ENCODE measurements at regions not wholly inside any gene's neighbourhood (a gene's known extent, or its start where the extent isn't known, plus 50 kb on each side); places are given as distances from the start of the nearest gene placed in this dataset.

DNA sequence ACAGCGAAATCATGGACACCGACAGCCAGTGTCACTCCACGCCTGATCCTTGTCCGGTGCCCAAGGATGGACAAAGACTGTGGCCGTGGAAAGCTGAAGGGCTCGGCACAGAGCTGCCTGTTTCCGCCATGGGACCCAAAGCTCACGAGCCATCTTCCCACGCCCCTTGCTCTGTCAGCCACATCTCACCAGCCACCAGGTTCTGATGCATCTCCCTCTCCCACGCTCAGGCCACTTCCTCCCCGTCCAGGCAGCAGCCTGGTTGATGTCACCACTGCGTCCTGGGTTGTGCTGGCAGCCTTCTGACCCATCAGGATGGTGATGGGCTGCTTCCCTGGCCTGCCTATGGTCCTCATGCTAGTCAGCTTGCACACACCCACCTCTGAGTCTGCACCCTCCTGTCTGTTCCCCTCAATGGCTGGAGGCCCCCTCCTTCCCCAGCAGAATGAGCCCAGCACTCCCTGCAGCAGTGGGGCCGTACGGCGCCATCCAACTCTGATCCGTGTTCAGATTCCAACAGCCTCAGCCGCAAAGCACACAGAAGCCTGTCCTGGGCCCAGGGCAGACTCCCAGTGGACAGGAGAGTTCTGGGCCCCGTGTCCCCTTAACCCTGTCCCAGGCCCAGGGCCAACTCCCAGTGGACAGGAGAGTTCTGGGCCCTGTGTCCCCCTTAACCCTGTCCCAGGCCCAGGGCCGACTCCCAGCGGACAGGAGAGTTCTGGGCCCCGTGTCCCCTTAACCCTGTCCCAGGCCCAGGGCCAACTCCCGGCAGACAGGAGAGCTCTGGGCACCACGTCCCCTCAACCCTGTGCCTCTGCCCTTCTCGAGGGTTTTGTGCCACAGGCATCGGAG, 259.5 kb downstream of the BRD1 start:
- Histone ChIP-seq H3K9me3 (ENCODE audit: low read length) (no peaks in the 10 kb centered on the region), H3K27me3 (ENCODE audit: low read length) (peaks cover 52% of the 10 kb centered on the region), H3K36me3 (ENCODE audit: low read depth, low read length) (no peaks in the 10 kb centered on the region), H3K4me1 (ENCODE audit: insufficient read depth, low read length) (no peaks in the 10 kb centered on the region), H3K27ac (ENCODE audit: low read length) (no peak overlapping the region), H4K20me1 (ENCODE audit: low read length) (no peaks in the 10 kb centered on the region), H3K9me2 (replicated peaks; ENCODE audit: low read length) (no peaks in the 10 kb centered on the region), H3K9ac (ENCODE audit: low read length) (no peak overlapping the region), H3F3A (ENCODE audit: low read length, unreplicated experiment) (no peaks in the 10 kb centered on the region), H3K4me2 (ENCODE audit: low read length) (no peak overlapping the region), H3K79me2 (ENCODE audit: low read length) (no peaks in the 10 kb centered on the region), H2AFZ (ENCODE audit: low read length) (no peak overlapping the region), H3K4me3 (ENCODE audit: low read length) (no peak overlapping the region)
- TF ChIP-seq EZH2phosphoT487 (IDR thresholded peaks at IDR 0.05; ENCODE audit: borderline replicate concordance, low read length) (no peak), EZH2 (IDR thresholded peaks at IDR 0.05; ENCODE audit: low read length, unreplicated experiment) (no peak)
- TF ChIP-seq, protein P1, sequence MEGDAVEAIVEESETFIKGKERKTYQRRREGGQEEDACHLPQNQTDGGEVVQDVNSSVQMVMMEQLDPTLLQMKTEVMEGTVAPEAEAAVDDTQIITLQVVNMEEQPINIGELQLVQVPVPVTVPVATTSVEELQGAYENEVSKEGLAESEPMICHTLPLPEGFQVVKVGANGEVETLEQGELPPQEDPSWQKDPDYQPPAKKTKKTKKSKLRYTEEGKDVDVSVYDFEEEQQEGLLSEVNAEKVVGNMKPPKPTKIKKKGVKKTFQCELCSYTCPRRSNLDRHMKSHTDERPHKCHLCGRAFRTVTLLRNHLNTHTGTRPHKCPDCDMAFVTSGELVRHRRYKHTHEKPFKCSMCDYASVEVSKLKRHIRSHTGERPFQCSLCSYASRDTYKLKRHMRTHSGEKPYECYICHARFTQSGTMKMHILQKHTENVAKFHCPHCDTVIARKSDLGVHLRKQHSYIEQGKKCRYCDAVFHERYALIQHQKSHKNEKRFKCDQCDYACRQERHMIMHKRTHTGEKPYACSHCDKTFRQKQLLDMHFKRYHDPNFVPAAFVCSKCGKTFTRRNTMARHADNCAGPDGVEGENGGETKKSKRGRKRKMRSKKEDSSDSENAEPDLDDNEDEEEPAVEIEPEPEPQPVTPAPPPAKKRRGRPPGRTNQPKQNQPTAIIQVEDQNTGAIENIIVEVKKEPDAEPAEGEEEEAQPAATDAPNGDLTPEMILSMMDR (conservative IDR thresholded peaks at IDR 0.05; ENCODE audit: low read depth, low read length), result no peak
- CTCF ChIA-PET, result no interaction called here
- intact Hi-C loops (cut with micrococcal nuclease), result no loop called here
- BruUV-seq (replicated peaks), result no TSS peak
- DNase-seq (no peak), ATAC-seq (no peak)
- POLR2A ChIA-PET (ENCODE audit: unreplicated experiment), result no interaction called here

DNA sequence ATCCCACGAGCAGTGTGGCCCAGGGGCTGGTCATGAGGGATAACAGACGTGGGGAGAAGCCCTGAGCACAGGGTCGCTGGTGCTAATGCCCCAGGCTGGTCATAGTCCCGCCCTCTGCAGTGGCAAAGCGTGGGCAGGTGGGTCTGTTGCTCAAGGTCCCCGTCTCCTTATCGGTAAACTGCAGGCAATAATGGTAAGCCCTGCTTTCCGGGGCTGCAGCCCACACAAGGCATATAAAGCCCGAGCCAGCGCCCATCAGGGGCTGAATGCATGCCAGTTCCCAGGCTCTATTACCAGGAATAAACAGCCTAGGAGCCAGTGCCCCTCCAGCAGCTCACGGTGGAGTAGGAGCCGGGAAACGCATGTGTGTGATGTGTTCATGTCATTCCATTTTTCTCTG, 261.0 kb downstream of the BRD1 start:
- Histone ChIP-seq H4K20me1 (ENCODE audit: low read length) (no peaks in the 10 kb centered on the region), H3K4me2 (ENCODE audit: low read length) (no peak overlapping the region), H3K27ac (ENCODE audit: low read length) (no peak overlapping the region), H3K9ac (ENCODE audit: low read length) (no peak overlapping the region), H3K27me3 (ENCODE audit: low read length) (peaks cover 57% of the 10 kb centered on the region), H3K9me2 (replicated peaks; ENCODE audit: low read length) (no peaks in the 10 kb centered on the region), H3K36me3 (ENCODE audit: low read depth, low read length) (no peaks in the 10 kb centered on the region), H3K79me2 (ENCODE audit: low read length) (no peaks in the 10 kb centered on the region), H3K9me3 (ENCODE audit: low read length) (no peaks in the 10 kb centered on the region), H3K4me1 (ENCODE audit: insufficient read depth, low read length) (no peaks in the 10 kb centered on the region), H3K4me3 (ENCODE audit: low read length) (no peak overlapping the region), H2AFZ (ENCODE audit: low read length) (no peak overlapping the region), H3F3A (ENCODE audit: low read length, unreplicated experiment) (no peaks in the 10 kb centered on the region)
- intact Hi-C loops (cut with micrococcal nuclease), result no loop called here
- DNase-seq (no peak), ATAC-seq (no peak)
- TF ChIP-seq EZH2 (IDR thresholded peaks at IDR 0.05; ENCODE audit: low read length, unreplicated experiment), result no peak
- TF ChIP-seq, protein P1 (conservative IDR thresholded peaks at IDR 0.05; ENCODE audit: low read depth, low read length), result no peak
- POLR2A ChIA-PET (ENCODE audit: unreplicated experiment), result no interaction called here
- CTCF ChIA-PET, result no interaction called here
- no TSS peak for BruUV-seq (replicated peaks)

DNA sequence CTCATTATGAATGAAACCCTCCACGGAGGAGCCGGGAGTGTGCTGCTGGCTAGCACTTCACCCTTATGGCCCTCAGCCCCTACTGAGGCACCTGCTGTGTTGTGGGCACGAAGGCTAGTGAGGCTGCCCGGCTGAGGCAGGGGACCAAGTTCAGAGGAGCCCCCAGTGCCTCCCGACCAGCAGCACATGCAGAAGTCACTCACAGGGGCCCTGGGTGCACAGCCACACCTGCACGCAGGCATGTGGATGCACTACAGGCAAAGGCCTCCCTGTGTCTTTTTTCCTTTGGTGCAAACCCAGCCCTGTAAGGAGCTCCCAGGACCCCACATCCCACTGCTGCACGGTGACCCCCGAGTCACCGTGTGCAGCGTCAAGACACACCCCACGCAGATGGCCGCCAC, 261.5 kb downstream of the BRD1 start:
- POLR2A ChIA-PET (ENCODE audit: unreplicated experiment), result no interaction called here
- no peaks in the 10 kb centered on the region for H3K9me3 ChIP-seq (ENCODE audit: low read length)

More for the DNA sequence above, 261.5 kb downstream of the BRD1 start:
- TF ChIP-seq EZH2phosphoT487 (IDR thresholded peaks at IDR 0.05; ENCODE audit: borderline replicate concordance, low read length), result no peak
- TF ChIP-seq EZH2 (IDR thresholded peaks at IDR 0.05; ENCODE audit: low read length, unreplicated experiment), result no peak
- TF ChIP-seq, protein P1 (conservative IDR thresholded peaks at IDR 0.05; ENCODE audit: low read depth, low read length), result no peak
- no peak overlapping the region for H3K27ac ChIP-seq (ENCODE audit: low read length)
- H3F3A ChIP-seq (ENCODE audit: low read length, unreplicated experiment), result no peaks in the 10 kb centered on the region
- no peak for ATAC-seq
- intact Hi-C loops (cut with micrococcal nuclease), result no loop called here
- no peak overlapping the region for H2AFZ ChIP-seq (ENCODE audit: low read length)
- no peaks in the 10 kb centered on the region for H3K4me1 ChIP-seq (ENCODE audit: insufficient read depth, low read length)
- H3K9ac ChIP-seq (ENCODE audit: low read length), result no peak overlapping the region
- no peaks in the 10 kb centered on the region for H4K20me1 ChIP-seq (ENCODE audit: low read length)
- BruUV-seq (replicated peaks), result no TSS peak
- no peak overlapping the region for H3K4me3 ChIP-seq (ENCODE audit: low read length)
- DNase-seq, result no peak
- CTCF ChIA-PET, result no interaction called here
- H3K36me3 ChIP-seq (ENCODE audit: low read depth, low read length), result no peaks in the 10 kb centered on the region
- H3K79me2 ChIP-seq (ENCODE audit: low read length), result no peaks in the 10 kb centered on the region
- H3K9me2 ChIP-seq (replicated peaks; ENCODE audit: low read length), result no peaks in the 10 kb centered on the region
- no peak overlapping the region for H3K4me2 ChIP-seq (ENCODE audit: low read length)
- H3K27me3 ChIP-seq (ENCODE audit: low read length), result peaks cover 62% of the 10 kb centered on the region

All from PC-3 (cell line).